ENCODE measurements at regions not wholly inside any gene's neighbourhood (a gene's known extent, or its start where the extent isn't known, plus 50 kb on each side); places are given as distances from the start of the nearest gene placed in this dataset.
A peak's percentile ranks its signal among the peaks of the same experiment; 100 is the strongest.
"Not testable (repeated sequence)": the region's sequence is repeated elsewhere in the genome, so short reads cannot be mapped to it uniquely, and the experiment has no call there.

DNA sequence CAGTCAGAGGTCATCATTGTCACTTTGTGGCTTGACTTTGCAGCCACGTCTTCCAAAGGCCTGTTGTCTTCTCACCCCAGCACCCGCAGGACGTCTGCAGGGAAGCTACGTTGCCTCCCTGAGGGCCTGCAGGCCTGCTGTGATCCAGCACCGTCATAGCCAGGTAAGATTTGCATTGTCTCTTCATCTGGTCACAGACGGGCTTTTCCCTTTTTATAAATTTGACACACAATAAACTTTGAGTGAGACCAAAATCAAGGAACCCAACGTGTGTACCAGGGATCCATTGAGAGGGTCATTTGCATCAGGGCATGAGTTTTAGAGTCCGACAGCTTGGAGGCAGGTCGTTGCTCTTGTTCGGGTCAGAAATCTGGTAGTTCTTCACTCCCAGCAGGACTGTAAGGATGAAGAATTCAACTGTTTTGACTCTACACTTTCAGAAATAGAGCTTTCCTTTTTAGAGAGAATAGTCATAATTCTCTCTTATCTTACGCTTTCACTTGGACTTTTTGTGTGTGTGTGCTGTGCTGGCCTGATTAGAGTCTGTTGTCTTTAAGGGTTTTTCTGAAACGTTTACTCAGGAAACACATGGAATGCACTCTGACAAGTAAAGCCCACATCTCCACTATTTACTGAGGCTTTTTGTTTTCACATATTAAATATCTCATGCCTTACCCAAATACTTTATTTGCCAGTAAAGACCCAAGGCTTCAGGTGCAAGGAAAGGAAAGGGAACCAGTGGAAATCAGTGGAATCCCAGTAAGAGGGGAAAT is 177.2 kb upstream of the TAB2 start:
- H3K27me3 Mint-ChIP-seq, result no peaks in the 10 kb centered on the region
- peaks cover 2% of the 10 kb centered on the region for H3K9me3 Mint-ChIP-seq
- peaks cover 0 to 5% of the 10 kb centered on the region in 2 experiments for H3K9me3 ChIP-seq (ENCODE audit: control insufficient read depth in 1 of 2, insufficient read depth in 1 of 2, low read length in 2 of 2)
- peaks cover 39% of the 10 kb centered on the region for H3K4me1 Mint-ChIP-seq (ENCODE audit: low read depth)
- H3K27me3 ChIP-seq (ENCODE audit: control insufficient read depth in 1 of 2, insufficient read depth in 2 of 2, low read length in 2 of 2), result no peaks in the 10 kb centered on the region
- peaks cover 29% of the 10 kb centered on the region for H3K4me1 ChIP-seq (ENCODE audit: insufficient read depth, low read length)
- peak overlapping the region; percentile 64 for H3K4me3 Mint-ChIP-seq
- ChIA-PET POLR2A (interaction anchor here (0.9 to 1.9 kb wide), 9 partner anchors 10 to 176 kb away, joined by 3 to 9 read pairs (median 4); no protein-coding TSS in a partner anchor), CTCF (interaction anchor here (0.6 to 2.1 kb wide), 5 partner anchors 10 to 580 kb away, joined by 3 to 5 read pairs (median 3); no protein-coding TSS in a partner anchor)
- peak overlapping the region; percentile 91 to 94 for H3K27ac ChIP-seq (ENCODE audit: low read depth in 1 of 2, low read length in 2 of 2)
- TF ChIP-seq CTCF (IDR thresholded peaks at IDR 0.05), result no peak
- H3K27ac Mint-ChIP-seq, result peak overlapping the region; percentile 99
- H3K36me3 Mint-ChIP-seq (ENCODE audit: low read depth), result peaks cover 38% of the 10 kb centered on the region
- intact Hi-C loops (cut with DNase I, micrococcal nuclease), result loop anchor here in 1 of 2 experiments (2.0 to 5.0 kb wide), 2 partner anchors 94 to 177 kb away; partner anchors contain the start of gene TAB2
- peak; percentile 10 to 90 (median 48) for DNase-seq
- H3K36me3 ChIP-seq (ENCODE audit: insufficient read depth, low read length), result no peaks in the 10 kb centered on the region
- peak; percentile 71 for ATAC-seq (ENCODE audit: poor library complexity)
- peak overlapping the region; percentile 13 for H3K4me3 ChIP-seq (ENCODE audit: low read length)

DNA sequence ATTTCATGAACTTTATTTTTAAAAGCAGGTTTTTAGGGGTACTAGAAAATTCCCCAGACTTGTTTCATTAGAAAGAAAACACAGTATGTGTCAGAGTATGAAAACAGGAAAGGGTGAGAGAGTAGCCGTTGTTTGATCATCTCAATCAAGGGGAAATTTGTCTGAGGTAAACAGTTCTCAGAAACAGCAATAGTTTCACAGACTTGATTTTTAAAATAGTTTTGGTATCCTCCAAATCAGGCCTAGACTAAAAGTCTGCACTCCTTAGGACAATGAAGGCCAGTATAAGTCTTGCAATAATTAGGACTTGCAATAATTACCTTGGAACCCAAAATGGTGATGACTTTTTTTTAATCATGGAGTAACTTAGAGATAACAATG is 176.6 kb upstream of the TAB2 start:
- DNase-seq (peak in 3 of 14 experiments; percentile 75 to 83 (median 82)), ATAC-seq (ENCODE audit: poor library complexity) (peak; percentile 79)
- ChIA-PET CTCF (interaction anchor here (1.3 kb wide), 1 partner anchor 10 kb away, joined by 3 read pairs; no protein-coding TSS in a partner anchor), POLR2A (interaction anchor here (0.9 to 1.9 kb wide), 4 partner anchors 12 to 175 kb away, joined by 4 to 9 read pairs (median 5); no protein-coding TSS in a partner anchor)
- no peak for TF ChIP-seq CTCF (IDR thresholded peaks at IDR 0.05)
- no peaks in the 10 kb centered on the region for H3K27me3 ChIP-seq (ENCODE audit: control insufficient read depth in 1 of 2, insufficient read depth in 2 of 2, low read length in 2 of 2)
- Mint-ChIP-seq H3K9me3 (peaks cover 2% of the 10 kb centered on the region), H3K27ac (peak overlapping the region; percentile 99), H3K27me3 (no peaks in the 10 kb centered on the region), H3K4me3 (peak overlapping the region; percentile 64), H3K36me3 (ENCODE audit: low read depth) (peaks cover 43% of the 10 kb centered on the region), H3K4me1 (ENCODE audit: low read depth) (peaks cover 40% of the 10 kb centered on the region)
- no peak overlapping the region for H3K4me3 ChIP-seq (ENCODE audit: low read length)
- H3K9me3 ChIP-seq (ENCODE audit: control insufficient read depth in 1 of 2, insufficient read depth in 1 of 2, low read length in 2 of 2), result peaks cover 0 to 5% of the 10 kb centered on the region in 2 experiments
- no peaks in the 10 kb centered on the region for H3K36me3 ChIP-seq (ENCODE audit: insufficient read depth, low read length)
- intact Hi-C loops (cut with DNase I, micrococcal nuclease), result loop anchor here in 1 of 2 experiments (2.0 to 5.0 kb wide), 2 partner anchors 94 to 176 kb away; partner anchors contain the start of gene TAB2
- peak overlapping the region; percentile 91 to 94 for H3K27ac ChIP-seq (ENCODE audit: low read depth in 1 of 2, low read length in 2 of 2)
- peaks cover 29% of the 10 kb centered on the region for H3K4me1 ChIP-seq (ENCODE audit: insufficient read depth, low read length)

DNA sequence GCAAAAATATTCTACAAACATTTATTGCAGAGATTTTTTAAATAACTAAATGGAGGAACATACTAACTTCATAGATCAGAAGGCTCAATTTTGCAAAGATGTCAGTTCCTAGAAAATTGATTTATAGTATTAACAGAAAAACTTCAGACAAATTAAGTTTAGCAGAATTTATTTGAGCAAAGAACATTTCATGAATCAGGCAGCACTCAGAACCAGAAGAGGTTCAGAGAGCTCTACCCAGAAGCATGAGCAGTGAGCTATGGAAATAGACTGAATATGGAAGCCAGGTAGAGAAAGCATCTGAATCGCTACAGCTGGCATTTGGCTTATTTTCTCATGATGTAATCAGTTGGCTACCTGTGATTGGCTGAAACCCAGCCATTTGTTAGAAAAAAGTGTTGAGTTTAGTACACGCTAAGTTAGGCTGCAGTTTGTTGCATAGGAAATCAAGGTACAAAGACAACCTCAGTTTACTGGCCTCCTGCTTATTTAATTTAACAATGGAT is 174.5 kb upstream of the TAB2 start:
- no peak for TF ChIP-seq CTCF (IDR thresholded peaks at IDR 0.05)
- CTCF ChIA-PET, result no interaction called here
- no peaks in the 10 kb centered on the region for H3K36me3 ChIP-seq (ENCODE audit: insufficient read depth, low read length)
- no peak for DNase-seq
- peaks cover 0 to 5% of the 10 kb centered on the region in 2 experiments for H3K9me3 ChIP-seq (ENCODE audit: control insufficient read depth in 1 of 2, insufficient read depth in 1 of 2, low read length in 2 of 2)
- Mint-ChIP-seq H3K27ac (peak overlapping the region; percentile 12), H3K9me3 (peaks cover 2% of the 10 kb centered on the region), H3K27me3 (no peaks in the 10 kb centered on the region), H3K4me1 (ENCODE audit: low read depth) (peaks cover 55% of the 10 kb centered on the region), H3K4me3 (no peak overlapping the region), H3K36me3 (ENCODE audit: low read depth) (peaks cover 52% of the 10 kb centered on the region)
- H3K4me3 ChIP-seq (ENCODE audit: low read length), result no peak overlapping the region
- peaks cover 34% of the 10 kb centered on the region for H3K4me1 ChIP-seq (ENCODE audit: insufficient read depth, low read length)
- no peaks in the 10 kb centered on the region for H3K27me3 ChIP-seq (ENCODE audit: control insufficient read depth in 1 of 2, insufficient read depth in 2 of 2, low read length in 2 of 2)
- intact Hi-C loops (cut with DNase I, micrococcal nuclease), result loop anchor here in 1 of 2 experiments (5.0 kb wide), 1 partner anchor 174 kb away; the partner anchor contains the start of gene TAB2
- no peak overlapping the region for H3K27ac ChIP-seq (ENCODE audit: low read depth in 1 of 2, low read length in 2 of 2)
- POLR2A ChIA-PET, result interaction anchor here (1.4 kb wide), 1 partner anchor 174 kb away, joined by 4 read pairs; the partner anchor contains the start of gene TAB2
- ATAC-seq (ENCODE audit: poor library complexity), result no peak

GRCh38 chr6:149145800-149146199 is 171.7 kb upstream of the TAB2 start:
- Mint-ChIP-seq H3K27ac (peak overlapping the region; percentile 76), H3K4me1 (ENCODE audit: low read depth) (peaks cover 54% of the 10 kb centered on the region), H3K36me3 (ENCODE audit: low read depth) (peaks cover 42% of the 10 kb centered on the region)
- H3K27me3 ChIP-seq (ENCODE audit: control insufficient read depth in 1 of 2, insufficient read depth in 2 of 2, low read length in 2 of 2); H3K27ac ChIP-seq (ENCODE audit: low read depth in 1 of 2, low read length in 2 of 2); H3K36me3 ChIP-seq (ENCODE audit: insufficient read depth, low read length); H3K27me3 Mint-ChIP-seq; H3K9me3 ChIP-seq (ENCODE audit: control insufficient read depth in 1 of 2, insufficient read depth in 1 of 2, low read length in 2 of 2); H3K9me3 Mint-ChIP-seq; CTCF ChIA-PET; H3K4me3 ChIP-seq (ENCODE audit: low read length); DNase-seq; H3K4me3 Mint-ChIP-seq; ATAC-seq (ENCODE audit: poor library complexity): not testable (repeated sequence)
- intact Hi-C loops (cut with DNase I, micrococcal nuclease), result loop anchor here in 1 of 2 experiments (5.0 kb wide), 1 partner anchor 63 kb away; no protein-coding TSS in a partner anchor
- POLR2A ChIA-PET, result interaction anchor here (0.7 kb wide), 1 partner anchor 23 kb away, joined by 3 read pairs; no protein-coding TSS in a partner anchor
- peaks cover 30% of the 10 kb centered on the region for H3K4me1 ChIP-seq (ENCODE audit: insufficient read depth, low read length)

Measured in CD4-positive, alpha-beta T cell (primary cell).